Right lobe of liver (tissue), 6 donors: ENCODE measurements at regions not wholly inside any gene's neighbourhood (a gene's known extent, or its start where the extent isn't known, plus 50 kb on each side); places are given as distances from the start of the nearest gene placed in this dataset.

Experiments used
- ATAC-seq, 4 donors: fragments of 200-7000 bp; cut with Tn5 transposase; one replicate each; pipeline ENCODE4 v1.9.1; 2020; ENCODE audit warnings: mild to moderate bottlenecking in 4 of 4, moderate library complexity in 4 of 4
- DNase-seq, 3 donors: peaks; one replicate each; pipeline ENCODE4 v3.0.0-alpha.2; 2020
- H3K27ac ChIP-seq, 3 donors: fragments of 200-600 bp; one replicate each; pipeline ENCODE4 v1.8.0; 2022
- H3K27me3 ChIP-seq, 2 donors: fragments of 200-600 bp; one replicate each; pipeline ENCODE4 v1.8.0; 2022
- H3K36me3 ChIP-seq, 4 donors: fragments of 200-600 bp; sonication (generic) in 1 of 4; one replicate each; pipeline versions ENCODE4 v1.5.1 to v1.8.0; 2017 to 2022; ENCODE audit warnings: control low read depth in 1 of 4
- H3K4me1 ChIP-seq, 4 donors: fragments of 200-600 bp; sonication (generic) in 1 of 4; one replicate each; pipeline versions ENCODE4 v1.5.1 to v1.8.0; 2017 to 2022; ENCODE audit warnings: control low read depth in 1 of 4
- H3K4me3 ChIP-seq, 3 donors: fragments of 200-600 bp; one replicate each; pipeline ENCODE4 v1.8.0; 2022
- H3K9me3 ChIP-seq, 4 donors: fragments of 200-600 bp; sonication (generic) in 1 of 4; one replicate each; pipeline versions ENCODE4 v1.5.1 to v1.8.0; 2017 to 2022; ENCODE audit warnings: control low read depth in 1 of 4
- CTCF ChIP-seq, 4 donors: fragments of 200-600 bp in 3 of 4; fragments of 450-650 bp in 1 of 4; IDR thresholded peaks; one replicate each; pipeline versions ENCODE4 v1.5.1 to v1.8.0; 2016 to 2022; ENCODE audit warnings: antibody characterized with exemption in 4 of 4, mild to moderate bottlenecking in 2 of 4
- POLR2A ChIP-seq: fragments of 450-650 bp; IDR thresholded peaks from one replicate; pipeline ENCODE4 v1.6.1; 2017; ENCODE audit warnings: antibody characterized with exemption, mild to moderate bottlenecking
- WGBS: methylation state at CpG from one replicate; pipeline ENCODE4 v1.1.6; 2018; ENCODE audit warnings: low coverage, low lambda C conversion rate; ENCODE audit not compliant: insufficient coverage; ENCODE audit errors: missing lambda C conversion rate; 5-methylcytosine and 5-hydroxymethylcytosine counted together
- intact Hi-C, 2 donors: fragments of 100-400 bp; cut with DNase I; formaldehyde crosslinking; loops; one replicate each; pipeline versions ENCODE4 v1.11.2 to v1.14.1; 2022
- donor health status: DM: no; HTN: yes; CAD: no.
- donor health status: DM: no; HTN: no; CAD: no.
- donor health status: DM: no; HTN: no; CAD: no.
- donor health status: DM: no; HTN: yes; CAD: no.
- donor health status: DM: no; HTN: yes; CAD: no.

DNA sequence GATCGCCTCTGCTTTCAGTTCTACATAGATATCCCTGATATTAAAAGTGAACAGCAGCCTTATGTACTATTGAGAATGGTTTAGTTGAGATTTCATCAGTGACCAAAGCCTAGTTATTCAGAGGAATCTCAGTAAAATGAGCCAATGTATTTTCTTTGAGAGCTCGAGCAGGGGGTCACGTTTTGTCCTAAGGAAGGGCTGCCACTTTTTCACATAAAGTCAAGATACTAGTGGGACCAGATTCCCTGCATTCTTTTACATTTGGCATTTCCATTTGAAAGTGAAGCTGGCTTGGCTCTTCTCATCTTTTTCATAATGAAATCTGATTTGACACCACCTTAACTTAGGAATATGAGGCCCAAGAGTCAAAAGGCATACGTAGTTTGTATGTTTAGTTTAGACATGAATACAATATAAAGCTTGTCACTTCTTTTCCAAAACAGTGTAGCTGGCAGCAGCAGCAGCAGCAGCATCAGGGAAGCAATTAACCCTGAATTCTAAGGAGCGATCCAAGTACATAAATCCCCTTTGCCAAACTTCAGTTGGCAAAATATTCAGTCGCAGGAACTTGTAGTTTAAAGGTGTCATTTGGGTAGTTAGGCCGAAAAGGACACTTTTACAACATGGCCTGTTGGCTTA is 1752.2 kb upstream of the PCDH20 start:
- ATAC-seq, result no peak
- Histone ChIP-seq H3K36me3 (no peaks in the 10 kb centered on the region), H3K9me3 (no peaks in the 10 kb centered on the region), H3K4me3 (no peak overlapping the region), H3K27ac (no peak overlapping the region), H3K4me1 (peaks cover 0 to 5% (median 0%) of the 10 kb centered on the region in 4 donors), H3K27me3 (no peaks in the 10 kb centered on the region)
- intact Hi-C loops, result no loop called here
- TF ChIP-seq POLR2A (no peak), CTCF (IDR thresholded peaks at IDR 0.05) (no peak)
- 68% methylated on average over 7 of the region's 7 CpGs for WGBS
- DNase-seq, result no peak

GRCh38 chr13:63166345-63166744 is 1750.7 kb upstream of the PCDH20 start:
- H3K4me1 ChIP-seq, result peaks cover 0 to 5% (median 0%) of the 10 kb centered on the region in 4 donors
- WGBS, result 43% methylated on average over 4 of the region's 4 CpGs
- H3K36me3 ChIP-seq, result no peaks in the 10 kb centered on the region
- no peak overlapping the region for H3K27ac ChIP-seq
- no peaks in the 10 kb centered on the region for H3K9me3 ChIP-seq
- DNase-seq, result no peak
- TF ChIP-seq CTCF (IDR thresholded peaks at IDR 0.05) (no peak), POLR2A (no peak)
- no peak overlapping the region for H3K4me3 ChIP-seq
- H3K27me3 ChIP-seq, result no peaks in the 10 kb centered on the region
- intact Hi-C loops, result no loop called here
- no peak for ATAC-seq

DNA sequence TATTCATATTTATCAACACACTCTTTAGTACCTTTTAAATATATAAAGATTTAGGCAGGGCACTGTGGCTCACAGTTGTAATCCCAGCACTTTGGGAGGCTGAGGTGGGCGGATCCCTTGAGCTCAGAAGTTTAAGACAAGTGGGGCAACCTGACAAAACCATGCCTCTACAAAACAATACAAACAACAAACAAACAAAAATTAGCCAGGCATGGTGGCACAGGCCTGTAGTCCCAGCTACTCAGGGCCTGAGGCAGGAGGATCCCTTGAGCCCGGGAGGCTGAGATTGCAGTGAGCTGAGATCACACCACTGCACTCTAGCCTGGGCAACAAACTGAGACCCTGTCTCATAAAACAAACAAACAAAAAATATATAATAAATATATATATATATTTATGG is 1748.3 kb upstream of the PCDH20 start:
- Histone ChIP-seq H3K4me3 (no peak overlapping the region), H3K36me3 (no peaks in the 10 kb centered on the region), H3K4me1 (peaks cover 0 to 5% (median 0%) of the 10 kb centered on the region in 4 donors), H3K27me3 (no peaks in the 10 kb centered on the region), H3K9me3 (no peaks in the 10 kb centered on the region), H3K27ac (no peak overlapping the region)
- DNase-seq (no peak), ATAC-seq (no peak)
- TF ChIP-seq CTCF (IDR thresholded peaks at IDR 0.05), result no peak
- TF ChIP-seq POLR2A, result no peak
- intact Hi-C loops, result no loop called here
- WGBS, result 64% methylated on average over 2 of the region's 2 CpGs

GRCh38 chr13:63161219-63161618 is 1745.6 kb upstream of the PCDH20 start:
- peaks cover 0 to 3% (median 0%) of the 10 kb centered on the region in 4 donors for H3K4me1 ChIP-seq
- no peak for TF ChIP-seq POLR2A
- no peak for TF ChIP-seq CTCF (IDR thresholded peaks at IDR 0.05)
- DNase-seq (no peak), ATAC-seq (no peak)
- no peaks in the 10 kb centered on the region for H3K36me3 ChIP-seq
- H3K4me3 ChIP-seq, result no peak overlapping the region
- no peak overlapping the region for H3K27ac ChIP-seq
- intact Hi-C loops, result no loop called here
- 53% methylated on average over 1 of the region's 1 CpG for WGBS
- no peaks in the 10 kb centered on the region for H3K27me3 ChIP-seq
- H3K9me3 ChIP-seq, result no peaks in the 10 kb centered on the region

- intact Hi-C loops, result no loop called here
- ATAC-seq (no peak), DNase-seq (no peak)
- H3K4me3 ChIP-seq, result no peak overlapping the region
- H3K4me1 ChIP-seq, result no peaks in the 10 kb centered on the region
- H3K27me3 ChIP-seq, result no peaks in the 10 kb centered on the region
- no peaks in the 10 kb centered on the region for H3K9me3 ChIP-seq
- WGBS, result 20% methylated on average over 2 of the region's 2 CpGs
- TF ChIP-seq POLR2A (no peak), CTCF (IDR thresholded peaks at IDR 0.05) (no peak)
- H3K27ac ChIP-seq, result no peak overlapping the region
- no peaks in the 10 kb centered on the region for H3K36me3 ChIP-seq
Observed at GRCh38 chr13:63156816-63157215, 1741.2 kb upstream of the PCDH20 start.
